LNCaP clone FGC (cell line): ENCODE measurements at regions not wholly inside any gene's neighbourhood (a gene's known extent, or its start where the extent isn't known, plus 50 kb on each side); places are given as distances from the start of the nearest gene placed in this dataset.

Experiments used
- DNase-seq: peaks from one replicate; pipeline ENCODE4 v3.0.0-alpha.2; 2011; ENCODE audit warnings: low read depth
- H3K4me3 ChIP-seq: 2 replicates; pipeline ENCODE4 v1.5.1; 2011; ENCODE audit warnings: mild to moderate bottlenecking, low read depth, low read length, control low read depth
- TF ChIP-seq, protein P1 (sequence below): IDR thresholded peaks from 2 replicates; pipeline ENCODE4 v1.5.1; 2012; ENCODE audit warnings: mild to moderate bottlenecking; ENCODE audit not compliant: control insufficient read depth, insufficient read depth; ENCODE audit errors: extremely low read depth

DNA sequence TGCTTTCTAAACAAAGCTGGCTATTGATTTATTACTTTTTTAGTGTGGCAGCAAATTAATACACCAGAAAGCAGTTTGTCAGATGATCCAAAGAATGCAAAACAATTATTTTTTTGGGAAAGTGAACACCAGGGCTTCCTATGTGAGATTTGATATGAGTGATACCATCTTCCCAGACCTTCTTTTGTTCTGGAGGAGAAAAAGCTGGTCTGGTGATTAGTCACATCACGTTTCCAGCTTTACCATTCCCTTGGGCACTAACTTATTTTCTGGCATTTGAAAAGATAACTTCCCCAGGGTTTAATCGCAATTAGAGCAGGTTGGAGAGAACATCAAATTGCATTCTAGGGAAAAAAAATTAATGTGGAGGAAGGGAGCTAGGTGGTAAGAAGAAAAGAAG is 182.9 kb upstream of the TANK start:
- no peak for DNase-seq
- TF ChIP-seq, protein P1, sequence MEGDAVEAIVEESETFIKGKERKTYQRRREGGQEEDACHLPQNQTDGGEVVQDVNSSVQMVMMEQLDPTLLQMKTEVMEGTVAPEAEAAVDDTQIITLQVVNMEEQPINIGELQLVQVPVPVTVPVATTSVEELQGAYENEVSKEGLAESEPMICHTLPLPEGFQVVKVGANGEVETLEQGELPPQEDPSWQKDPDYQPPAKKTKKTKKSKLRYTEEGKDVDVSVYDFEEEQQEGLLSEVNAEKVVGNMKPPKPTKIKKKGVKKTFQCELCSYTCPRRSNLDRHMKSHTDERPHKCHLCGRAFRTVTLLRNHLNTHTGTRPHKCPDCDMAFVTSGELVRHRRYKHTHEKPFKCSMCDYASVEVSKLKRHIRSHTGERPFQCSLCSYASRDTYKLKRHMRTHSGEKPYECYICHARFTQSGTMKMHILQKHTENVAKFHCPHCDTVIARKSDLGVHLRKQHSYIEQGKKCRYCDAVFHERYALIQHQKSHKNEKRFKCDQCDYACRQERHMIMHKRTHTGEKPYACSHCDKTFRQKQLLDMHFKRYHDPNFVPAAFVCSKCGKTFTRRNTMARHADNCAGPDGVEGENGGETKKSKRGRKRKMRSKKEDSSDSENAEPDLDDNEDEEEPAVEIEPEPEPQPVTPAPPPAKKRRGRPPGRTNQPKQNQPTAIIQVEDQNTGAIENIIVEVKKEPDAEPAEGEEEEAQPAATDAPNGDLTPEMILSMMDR = no peak
- no peak overlapping the region for H3K4me3 ChIP-seq

DNA sequence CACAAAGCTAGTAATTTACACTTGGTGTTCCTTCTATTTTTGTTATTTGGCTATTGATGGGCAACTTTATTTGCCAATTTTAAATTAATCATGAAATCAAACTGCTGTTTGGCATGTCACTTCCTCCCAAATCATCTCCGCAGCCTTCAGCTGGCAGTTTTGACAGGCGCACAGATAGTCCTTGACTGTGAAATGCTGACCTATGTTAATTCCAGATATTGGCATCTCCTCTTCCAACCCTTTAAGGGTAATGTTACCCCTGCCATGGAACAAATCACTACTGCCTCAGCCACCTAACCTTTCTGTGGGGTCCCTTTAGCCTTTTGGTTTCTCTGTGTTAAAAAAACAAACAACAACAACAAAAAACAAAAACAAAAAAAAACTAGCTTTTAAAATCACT is 182.4 kb upstream of the TANK start:
- TF ChIP-seq, protein P1 = no peak
- H3K4me3 ChIP-seq = no peak overlapping the region
- no peak for DNase-seq

DNA sequence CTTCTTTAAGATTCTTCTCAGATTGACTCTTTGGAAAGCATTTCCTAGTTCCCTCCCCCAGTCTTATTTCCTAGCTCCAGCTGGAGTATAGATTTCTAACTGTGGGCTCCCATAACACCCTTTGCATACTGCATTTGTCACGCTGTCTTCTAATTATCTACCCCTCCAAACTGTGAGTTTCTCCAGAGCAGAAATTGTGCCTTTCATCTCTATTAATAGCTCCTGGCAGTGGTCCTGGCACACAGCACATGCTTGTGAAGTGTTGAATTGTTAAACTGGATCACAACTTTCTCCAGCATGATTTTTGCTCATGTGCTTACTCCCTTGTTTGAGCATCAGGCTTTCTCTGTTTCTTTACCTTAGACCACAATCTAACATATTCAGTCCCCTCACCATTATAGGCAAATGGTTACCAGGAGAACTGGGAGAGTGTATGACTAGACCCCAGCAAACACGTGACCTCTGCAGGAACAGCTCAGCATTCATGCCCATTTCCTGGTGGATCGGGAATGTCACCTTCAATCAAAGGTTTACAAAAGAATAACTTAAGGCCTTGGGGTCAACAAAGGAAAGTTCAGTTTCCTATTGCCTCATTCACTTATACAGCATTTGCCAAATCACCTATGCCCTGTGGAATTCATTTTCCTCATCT is 175.7 kb upstream of the TANK start:
- TF ChIP-seq, protein P1 = no peak
- DNase-seq = no peak
- H3K4me3 ChIP-seq = no peak overlapping the region

GRCh38 chr2:160989778-160990177 is 170.4 kb upstream of the TANK start:
- no peak overlapping the region for H3K4me3 ChIP-seq
- TF ChIP-seq, protein P1 = no peak
- no peak for DNase-seq

GRCh38 chr2:160993654-160994061 is 166.6 kb upstream of the TANK start:
- H3K4me3 ChIP-seq = no peak overlapping the region
- no peak for DNase-seq
- TF ChIP-seq, protein P1 = no peak

DNA sequence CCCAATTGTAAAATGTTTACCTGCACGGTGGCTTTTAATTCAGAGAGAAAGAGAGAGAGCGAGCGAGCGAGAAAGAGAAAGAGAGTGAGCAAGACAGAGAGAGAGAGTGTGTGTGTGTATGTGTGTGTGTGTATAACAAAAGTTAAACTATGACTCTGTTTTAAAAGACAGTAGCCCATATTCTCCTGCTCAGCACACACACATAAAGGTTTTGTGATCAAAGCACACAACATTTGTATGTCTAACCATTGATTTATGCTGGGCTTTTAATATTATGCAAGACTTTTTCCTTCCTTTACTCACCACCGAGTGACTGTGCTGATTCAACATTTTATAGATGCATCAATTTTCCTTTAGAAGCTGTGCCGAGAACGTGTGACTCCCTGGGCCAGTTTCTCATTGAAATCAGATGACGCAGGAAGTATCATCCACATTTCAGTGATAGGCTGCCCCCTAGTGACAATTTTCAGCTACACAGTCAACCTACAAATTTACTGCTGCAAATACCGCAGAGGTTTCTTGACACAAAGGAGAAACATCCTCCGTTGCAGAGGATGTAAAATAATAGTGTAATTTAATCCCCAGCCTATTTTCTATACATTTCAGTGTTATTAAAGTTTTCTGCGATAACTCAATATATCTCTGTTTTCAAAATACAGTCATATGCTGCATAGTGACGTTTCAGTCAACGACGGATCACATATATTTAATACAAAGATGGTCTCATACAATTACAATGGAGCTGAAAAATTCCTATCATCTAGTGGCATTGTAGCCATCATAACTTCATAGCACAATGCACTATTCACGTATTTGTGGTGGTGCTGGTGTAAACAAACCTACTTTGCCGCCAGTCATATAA is 165.9 kb upstream of the TANK start:
- H3K4me3 ChIP-seq = no peak overlapping the region
- peak; percentile 43 for DNase-seq
- TF ChIP-seq, protein P1 = peak; percentile 74
